Mucosa of rectum (tissue), 2 donors: ENCODE measurements at regions not wholly inside any gene's neighbourhood (a gene's known extent, or its start where the extent isn't known, plus 50 kb on each side); places are given as distances from the start of the nearest gene placed in this dataset.

Experiments used
- H3K27ac ChIP-seq, 2 donors: one replicate each; pipeline ENCODE4 v1.7.0; 2013; ENCODE audit warnings: inconsistent platforms in 2 of 2, low read depth in 2 of 2, low read length in 2 of 2
- H3K27me3 ChIP-seq, 2 donors: one replicate each; pipeline ENCODE4 v1.7.0; 2013; ENCODE audit warnings: low read length in 2 of 2; ENCODE audit not compliant: control insufficient read depth in 2 of 2, insufficient read depth in 2 of 2
- H3K36me3 ChIP-seq, 2 donors: one replicate each; pipeline ENCODE4 v1.7.0; 2013; ENCODE audit warnings: low read length in 2 of 2; ENCODE audit not compliant: control insufficient read depth in 2 of 2, insufficient read depth in 2 of 2
- H3K4me1 ChIP-seq, 2 donors: one replicate each; pipeline ENCODE4 v1.7.0; 2013; ENCODE audit warnings: low read length in 2 of 2, mild to moderate bottlenecking in 1 of 2; ENCODE audit not compliant: control insufficient read depth in 2 of 2, insufficient read depth in 2 of 2
- H3K4me3 ChIP-seq, 2 donors: one replicate each; pipeline ENCODE4 v1.7.0; 2013; ENCODE audit warnings: low read length in 2 of 2
- H3K9ac ChIP-seq, 2 donors: one replicate each; pipeline ENCODE4 v1.7.0; 2013; ENCODE audit warnings: low read length in 2 of 2, low read depth in 1 of 2, mild to moderate bottlenecking in 1 of 2
- H3K9me3 ChIP-seq, 2 donors: one replicate each; pipeline ENCODE4 v1.7.0; 2013; ENCODE audit warnings: low read length in 2 of 2; ENCODE audit not compliant: control insufficient read depth in 2 of 2
- donor health status: healthy.
- donor health status: Normal muscosa, but diverticular disease.

- Histone ChIP-seq H3K27ac (no peak overlapping the region), H3K4me1 (peaks cover 0 to 3% of the 10 kb centered on the region in 2 donors), H3K9ac (no peak overlapping the region)
These were observed 113.8 kb upstream of the TGFBR2 start for GRCh38 chr3:30492322-30493192.

DNA sequence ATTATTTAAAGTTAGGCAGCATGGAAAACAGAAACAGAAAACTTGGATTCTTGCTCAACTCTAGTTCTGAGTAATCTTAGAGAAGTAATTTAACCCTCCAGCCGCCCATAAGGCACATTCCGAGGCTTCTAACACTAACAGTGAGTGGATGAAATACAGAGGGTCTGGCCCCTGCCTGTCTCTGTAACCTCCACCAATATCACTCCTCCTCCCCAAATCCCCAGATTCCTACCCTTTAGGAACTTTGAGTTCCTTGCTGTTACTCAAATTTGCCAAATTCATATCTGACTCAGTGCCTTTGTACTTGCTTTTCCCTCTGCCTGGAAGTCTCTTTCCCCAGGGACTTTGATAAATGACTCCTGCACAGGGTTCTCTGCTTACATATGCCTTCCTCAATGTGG lies 112.5 kb upstream of the TGFBR2 start:
- Histone ChIP-seq H3K27me3 (no peaks in the 10 kb centered on the region), H3K9ac (no peak overlapping the region), H3K4me3 (no peak overlapping the region), H3K36me3 (no peaks in the 10 kb centered on the region), H3K9me3 (no peaks in the 10 kb centered on the region), H3K27ac (peak overlapping the region in 1 of 2 donors; percentile 45), H3K4me1 (peaks cover 0 to 3% of the 10 kb centered on the region in 2 donors)

More at GRCh38 chr3:30492322-30493192, 113.8 kb upstream of the TGFBR2 start:
- no peak overlapping the region for H3K4me3 ChIP-seq
- no peaks in the 10 kb centered on the region for H3K27me3 ChIP-seq
- no peaks in the 10 kb centered on the region for H3K36me3 ChIP-seq
- no peaks in the 10 kb centered on the region for H3K9me3 ChIP-seq

DNA sequence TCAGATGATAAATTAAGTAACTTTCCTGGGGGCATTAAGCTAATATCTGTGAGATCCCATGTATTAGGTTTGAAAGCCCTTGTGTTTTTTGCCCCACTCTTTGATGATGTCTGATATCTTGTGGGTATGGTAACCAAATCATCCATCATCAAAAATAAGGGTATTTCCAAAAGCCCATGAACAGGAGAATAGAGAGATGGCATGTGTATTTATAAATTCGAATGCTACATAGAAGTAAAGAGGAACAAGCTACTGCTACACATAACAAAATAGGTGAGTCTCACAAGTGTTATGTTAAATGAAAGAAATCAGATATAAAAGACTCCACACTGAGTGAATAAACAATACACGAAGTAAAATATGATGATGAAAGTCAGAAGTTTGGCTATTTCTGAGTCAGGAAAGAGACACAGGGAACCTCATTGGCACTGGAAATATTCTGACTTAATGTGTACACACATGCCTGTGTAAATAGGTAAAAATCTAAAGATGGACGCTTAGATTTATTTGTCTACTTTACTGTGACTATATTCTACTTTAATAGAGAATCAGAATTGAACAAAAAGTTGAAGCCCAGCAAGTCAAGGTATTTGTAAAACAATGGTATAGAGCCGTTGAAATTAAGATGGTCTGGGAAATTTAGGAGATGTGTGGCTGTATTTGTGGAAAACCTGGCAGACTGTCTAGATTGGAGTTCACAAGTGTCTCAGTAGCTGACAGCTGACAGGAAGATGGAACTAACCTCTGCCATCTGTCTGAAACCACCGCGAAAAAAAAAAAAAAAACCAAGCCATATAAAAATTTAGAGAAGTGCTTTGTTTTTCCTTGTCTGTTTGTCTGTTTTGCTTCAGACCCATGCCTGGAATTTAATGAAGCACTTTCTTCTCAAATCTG lies 111.0 kb upstream of the TGFBR2 start:
- H3K27me3 ChIP-seq, result no peaks in the 10 kb centered on the region
- H3K36me3 ChIP-seq, result no peaks in the 10 kb centered on the region
- H3K9me3 ChIP-seq, result no peaks in the 10 kb centered on the region
- peak overlapping the region; percentile 65 to 73 for H3K27ac ChIP-seq
- H3K4me1 ChIP-seq, result peaks cover 0 to 3% of the 10 kb centered on the region in 2 donors
- no peak overlapping the region for H3K4me3 ChIP-seq
- H3K9ac ChIP-seq, result peak overlapping the region in 1 of 2 donors; percentile 11

DNA sequence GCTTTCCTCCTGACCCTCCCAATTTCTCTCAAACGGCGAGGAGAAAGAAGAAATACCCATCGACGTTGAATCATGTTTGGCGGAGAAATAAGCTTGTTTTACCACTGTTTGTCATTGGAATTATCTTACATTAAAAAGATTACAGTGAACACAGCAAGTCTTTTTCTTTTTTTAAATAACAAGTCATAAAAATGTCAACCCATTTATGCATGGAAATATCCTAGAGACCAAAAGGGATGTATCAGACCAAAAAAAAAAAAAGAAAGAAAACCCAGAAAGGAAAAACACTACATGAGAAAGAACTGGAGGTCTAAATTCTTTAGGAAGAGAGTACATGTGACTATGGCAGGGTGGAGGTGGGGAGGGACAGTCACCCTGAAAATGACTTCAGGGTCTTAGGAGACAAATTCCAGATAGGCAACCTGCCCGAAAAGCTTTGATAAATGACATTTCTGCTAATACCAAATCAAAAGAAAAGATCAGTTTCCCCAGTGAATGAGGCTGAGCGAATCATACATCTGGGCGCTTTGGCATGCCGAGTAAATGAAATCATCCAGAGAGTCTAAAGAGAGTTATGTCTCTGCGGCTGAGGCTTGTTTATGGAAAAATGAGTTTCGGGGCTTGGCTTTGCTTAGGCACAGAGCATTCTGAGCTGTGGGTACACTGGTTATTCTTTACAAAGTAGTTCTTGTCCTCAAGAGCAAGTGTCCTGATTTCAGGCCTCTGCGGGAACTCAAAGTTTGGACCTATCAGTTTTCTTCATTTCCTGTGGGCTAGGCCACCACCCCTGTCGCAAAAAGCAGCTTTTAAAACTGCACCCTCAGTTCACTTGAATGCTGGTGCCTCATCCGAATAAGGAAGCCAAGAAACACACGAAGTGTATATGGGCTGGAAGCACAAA lies 110.1 kb upstream of the TGFBR2 start:
- Histone ChIP-seq H3K9ac (no peak overlapping the region), H3K27ac (peak overlapping the region; percentile 65 to 73), H3K27me3 (no peaks in the 10 kb centered on the region), H3K4me1 (peaks cover 0 to 3% of the 10 kb centered on the region in 2 donors), H3K9me3 (no peaks in the 10 kb centered on the region), H3K4me3 (no peak overlapping the region), H3K36me3 (no peaks in the 10 kb centered on the region)

DNA sequence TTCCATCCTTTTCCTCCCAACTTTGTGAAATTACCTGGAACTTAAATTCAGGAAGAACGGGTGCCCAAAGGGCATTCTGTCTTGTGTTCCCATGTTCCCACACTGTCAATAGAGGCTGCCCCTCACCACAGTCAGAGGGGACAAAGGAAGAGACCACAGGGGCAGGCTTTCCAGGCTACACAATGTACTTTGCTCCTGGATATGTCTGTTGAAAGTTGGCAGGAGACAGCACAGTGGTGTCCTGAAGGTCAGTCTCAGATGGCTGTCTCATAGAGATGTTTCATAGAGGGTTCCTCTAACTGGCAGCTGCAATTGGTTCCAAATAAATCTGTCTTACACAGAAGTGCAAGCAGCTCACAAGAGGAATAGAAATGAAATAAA lies 107.8 kb upstream of the TGFBR2 start:
- H3K9ac ChIP-seq, result no peak overlapping the region
- H3K4me1 ChIP-seq, result peaks cover 0 to 3% of the 10 kb centered on the region in 2 donors
- peak overlapping the region in 1 of 2 donors; percentile 5 for H3K27ac ChIP-seq
- no peaks in the 10 kb centered on the region for H3K27me3 ChIP-seq
- no peaks in the 10 kb centered on the region for H3K9me3 ChIP-seq
- no peaks in the 10 kb centered on the region for H3K36me3 ChIP-seq
- H3K4me3 ChIP-seq, result no peak overlapping the region

DNA sequence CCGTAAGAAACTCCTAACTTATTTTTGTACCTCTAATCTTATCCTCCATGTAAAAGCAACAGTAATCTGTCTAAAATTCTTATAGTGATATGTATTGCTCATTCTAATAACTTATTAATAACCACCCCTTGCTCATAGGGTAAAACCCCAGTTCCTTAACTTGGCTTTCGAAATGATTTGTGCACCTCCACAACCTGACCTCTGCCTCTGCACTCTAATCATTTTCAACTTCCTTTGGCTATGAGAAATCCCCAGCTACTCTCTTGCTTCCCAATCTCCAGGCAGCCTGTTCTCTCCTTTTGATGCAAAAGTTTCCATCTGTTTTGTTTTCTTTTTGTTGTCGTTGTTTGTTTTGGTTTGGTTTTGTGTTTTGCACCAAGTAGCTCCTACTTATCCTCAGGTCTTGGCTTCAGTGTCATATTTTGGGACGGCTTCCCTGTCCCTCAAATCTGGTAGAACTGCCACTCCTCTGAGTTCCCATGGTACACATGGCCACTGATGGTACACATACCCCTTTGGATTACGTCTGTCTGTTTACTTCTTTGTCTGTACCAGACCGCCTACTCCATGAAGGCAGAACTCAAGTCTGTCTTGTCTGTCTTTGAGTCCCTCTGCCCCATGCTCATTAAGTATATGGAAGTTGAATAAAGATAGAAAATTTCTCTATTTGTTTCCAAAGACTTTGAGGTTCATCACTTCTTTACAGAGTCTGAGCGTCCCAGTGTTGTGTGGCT lies 105.6 kb upstream of the TGFBR2 start:
- Histone ChIP-seq H3K27me3 (no peaks in the 10 kb centered on the region), H3K4me1 (peaks cover 0 to 3% of the 10 kb centered on the region in 2 donors), H3K9ac (no peak overlapping the region), H3K4me3 (no peak overlapping the region), H3K9me3 (no peaks in the 10 kb centered on the region), H3K27ac (no peak overlapping the region), H3K36me3 (no peaks in the 10 kb centered on the region)

- Histone ChIP-seq H3K27me3 (no peaks in the 10 kb centered on the region), H3K27ac (no peak overlapping the region), H3K9ac (no peak overlapping the region), H3K36me3 (no peaks in the 10 kb centered on the region), H3K9me3 (no peaks in the 10 kb centered on the region), H3K4me3 (no peak overlapping the region), H3K4me1 (peaks cover 0 to under 1% of the 10 kb centered on the region in 2 donors)
These were observed 104.9 kb upstream of the TGFBR2 start for GRCh38 chr3:30501526-30501925.

- no peaks in the 10 kb centered on the region for H3K4me1 ChIP-seq
- H3K9me3 ChIP-seq, result no peaks in the 10 kb centered on the region
- no peak overlapping the region for H3K4me3 ChIP-seq
- H3K27ac ChIP-seq, result no peak overlapping the region
- no peak overlapping the region for H3K9ac ChIP-seq
- H3K27me3 ChIP-seq, result no peaks in the 10 kb centered on the region
- no peaks in the 10 kb centered on the region for H3K36me3 ChIP-seq
These were observed 104.2 kb upstream of the TGFBR2 start for GRCh38 chr3:30502051-30502741.

- Histone ChIP-seq H3K4me1 (no peaks in the 10 kb centered on the region), H3K27me3 (no peaks in the 10 kb centered on the region), H3K9me3 (no peaks in the 10 kb centered on the region), H3K9ac (no peak overlapping the region), H3K36me3 (no peaks in the 10 kb centered on the region), H3K4me3 (no peak overlapping the region), H3K27ac (no peak overlapping the region)
These were observed 103.7 kb upstream of the TGFBR2 start for GRCh38 chr3:30502742-30503073.
